ENCODE measurements at regions not wholly inside any gene's neighbourhood (a gene's known extent, or its start where the extent isn't known, plus 50 kb on each side); places are given as distances from the start of the nearest gene placed in this dataset.

- no peak for TF ChIP-seq CTCF (IDR thresholded peaks at IDR 0.05; ENCODE audit: low read depth, low read length, missing control alignments)
- peak; percentile 70 for DNase-seq (ENCODE audit: extremely low read depth, low read depth)
- H3K4me3 ChIP-seq (replicated peaks; ENCODE audit: low read depth, low read length) = no peak overlapping the region
These were observed 109.6 kb upstream of the CDC42EP3 start for GRCh38 chr2:37781028-37781427.

- no peak for TF ChIP-seq CTCF (IDR thresholded peaks at IDR 0.05; ENCODE audit: low read depth, low read length, missing control alignments)
- H3K4me3 ChIP-seq (replicated peaks; ENCODE audit: low read depth, low read length) = no peak overlapping the region
- DNase-seq (ENCODE audit: extremely low read depth, low read depth) = no peak
These were observed 110.8 kb upstream of the CDC42EP3 start for GRCh38 chr2:37782155-37782673.

DNA sequence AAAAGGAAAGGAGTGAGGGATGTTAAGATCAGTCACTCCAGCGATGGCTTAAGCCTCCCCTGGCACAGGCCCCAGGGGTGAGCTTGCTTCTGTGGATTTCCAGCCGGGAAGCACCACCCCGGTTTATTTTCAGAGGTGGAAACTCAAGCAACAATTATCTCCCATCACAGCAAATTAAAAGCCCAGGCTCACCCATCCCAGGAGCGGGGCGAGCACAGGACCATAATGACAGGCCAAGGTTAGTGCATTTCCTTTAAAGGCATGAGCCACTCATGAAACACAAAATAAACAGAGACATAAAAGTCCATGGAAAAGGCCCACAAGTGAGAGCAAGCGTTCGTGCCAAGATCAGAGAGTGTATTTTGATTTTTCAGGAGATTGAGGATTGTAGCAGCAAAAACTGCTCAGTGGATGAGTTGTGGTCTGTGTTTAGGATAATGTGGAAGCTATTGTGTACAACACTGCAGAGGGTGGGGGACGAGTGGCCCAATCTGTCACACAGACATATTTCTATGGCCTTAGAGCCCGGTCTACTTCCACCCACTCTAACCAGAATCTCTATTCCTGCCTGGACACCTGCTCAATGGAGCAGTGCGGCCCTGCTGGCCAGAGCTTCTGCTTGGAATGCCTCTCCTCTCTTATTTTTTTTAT is 111.4 kb upstream of the CDC42EP3 start:
- no peak for DNase-seq (ENCODE audit: extremely low read depth, low read depth)
- H3K4me3 ChIP-seq (replicated peaks; ENCODE audit: low read depth, low read length) = no peak overlapping the region
- no peak for TF ChIP-seq CTCF (IDR thresholded peaks at IDR 0.05; ENCODE audit: low read depth, low read length, missing control alignments)

DNA sequence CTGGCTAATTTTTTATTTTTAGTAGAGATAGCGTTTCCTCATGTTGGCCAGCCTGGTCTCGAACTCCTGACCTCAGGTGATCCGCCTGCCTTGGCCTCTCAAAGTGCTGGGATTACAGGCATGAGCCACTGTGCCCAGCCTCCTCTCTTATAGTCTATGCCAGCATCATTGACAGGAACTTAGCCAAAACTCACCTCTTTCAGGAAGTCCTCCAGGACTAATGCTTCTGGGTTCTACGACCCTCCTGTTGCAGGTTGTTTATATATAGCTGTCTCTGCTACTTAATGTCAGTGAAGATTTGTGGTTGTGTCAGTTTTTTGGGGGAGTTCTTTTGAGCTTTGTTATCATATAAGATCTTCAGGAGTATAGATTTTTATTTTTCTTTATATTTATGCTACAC is 112.1 kb upstream of the CDC42EP3 start:
- no peak for TF ChIP-seq CTCF (IDR thresholded peaks at IDR 0.05; ENCODE audit: low read depth, low read length, missing control alignments)
- no peak for DNase-seq (ENCODE audit: extremely low read depth, low read depth)
- H3K4me3 ChIP-seq (replicated peaks; ENCODE audit: low read depth, low read length) = no peak overlapping the region

GRCh38 chr2:37784071-37784758 is 112.8 kb upstream of the CDC42EP3 start:
- TF ChIP-seq CTCF (IDR thresholded peaks at IDR 0.05; ENCODE audit: low read depth, low read length, missing control alignments) = no peak
- H3K4me3 ChIP-seq (replicated peaks; ENCODE audit: low read depth, low read length) = no peak overlapping the region
- peak; percentile 71 for DNase-seq (ENCODE audit: extremely low read depth, low read depth)

GRCh38 chr2:37784759-37785149 is 113.3 kb upstream of the CDC42EP3 start:
- DNase-seq (ENCODE audit: extremely low read depth, low read depth) = no peak
- H3K4me3 ChIP-seq (replicated peaks; ENCODE audit: low read depth, low read length) = no peak overlapping the region
- no peak for TF ChIP-seq CTCF (IDR thresholded peaks at IDR 0.05; ENCODE audit: low read depth, low read length, missing control alignments)

All from HFF-Myc (cell line).